NCI-H146 treated with DMSO at 0.1 percent for 48 hours (cell line): ENCODE measurements at regions not wholly inside any gene's neighbourhood (a gene's known extent, or its start where the extent isn't known, plus 50 kb on each side); places are given as distances from the start of the nearest gene placed in this dataset.
"Not testable (repeated sequence)": the region's sequence is repeated elsewhere in the genome, so short reads cannot be mapped to it uniquely, and the experiment has no call there.

Experiments
- DNase-seq: peaks from one replicate; lab custom pipeline; 2025; ENCODE audit not compliant: unreplicated experiment; lab: John Stamatoyannopoulos, UW

DNA sequence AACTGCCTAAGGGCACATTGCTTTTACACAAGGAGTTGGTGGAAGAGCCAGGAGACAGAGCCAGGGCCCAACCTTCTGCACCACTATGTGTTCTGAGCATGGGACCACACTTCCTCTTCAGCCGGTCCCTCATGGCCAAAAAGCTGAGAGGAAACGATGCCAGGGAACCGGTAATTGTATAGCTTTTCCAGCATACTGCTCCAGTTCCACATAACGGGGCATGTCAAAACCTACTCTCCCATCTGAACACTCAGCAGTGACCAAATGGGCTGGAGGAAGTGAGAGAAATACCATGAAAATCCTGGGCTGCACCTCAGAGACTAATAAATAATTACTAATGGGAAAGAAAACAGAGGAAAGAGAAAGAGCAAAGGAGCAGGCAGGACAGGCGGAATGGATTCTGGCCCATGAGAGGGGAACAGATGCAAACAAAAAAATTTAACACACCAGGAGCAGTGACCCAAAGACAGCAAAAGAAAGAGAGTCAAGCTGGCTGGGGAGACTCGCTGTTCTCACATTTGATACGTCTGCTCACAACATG, 52.0 kb upstream of the BMP2 start:
- DNase-seq, result no peak

- no peak for DNase-seq
These were observed 53.2 kb upstream of the BMP2 start for GRCh38 chr20:6714279-6714711.

DNA sequence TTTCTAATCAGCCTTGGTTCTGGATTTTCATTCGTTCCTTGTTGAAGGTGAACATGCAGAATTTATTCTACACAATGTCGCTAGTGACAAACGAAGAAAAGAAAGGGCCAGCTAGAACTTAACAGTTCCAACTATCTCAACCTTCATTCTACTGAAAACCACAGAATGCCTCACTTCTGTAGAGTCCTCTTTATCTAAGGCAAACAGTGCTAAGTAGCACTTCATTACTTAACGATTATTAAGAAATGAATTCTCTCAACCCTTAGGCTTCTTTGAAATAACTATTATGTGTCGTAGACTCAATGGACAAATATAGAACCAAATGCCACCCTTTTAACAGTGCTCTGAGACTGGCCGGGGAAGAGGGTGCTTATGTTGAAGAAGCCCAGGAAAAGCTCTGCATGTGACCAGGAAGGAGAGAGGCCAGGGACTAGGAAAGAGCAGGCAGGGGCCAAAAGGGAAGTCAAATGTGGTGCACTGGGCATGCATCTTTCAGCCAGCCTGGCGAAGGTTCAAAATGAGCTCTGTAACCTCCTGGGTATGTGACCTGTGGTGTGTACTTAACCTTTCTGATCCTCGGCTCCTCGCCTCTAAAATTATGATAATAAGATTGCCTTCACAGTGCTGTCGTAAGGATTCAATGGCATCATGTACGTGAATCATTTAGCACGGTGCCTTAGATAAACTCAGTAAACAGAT, 55.4 kb upstream of the BMP2 start:
- DNase-seq, result no peak

DNA sequence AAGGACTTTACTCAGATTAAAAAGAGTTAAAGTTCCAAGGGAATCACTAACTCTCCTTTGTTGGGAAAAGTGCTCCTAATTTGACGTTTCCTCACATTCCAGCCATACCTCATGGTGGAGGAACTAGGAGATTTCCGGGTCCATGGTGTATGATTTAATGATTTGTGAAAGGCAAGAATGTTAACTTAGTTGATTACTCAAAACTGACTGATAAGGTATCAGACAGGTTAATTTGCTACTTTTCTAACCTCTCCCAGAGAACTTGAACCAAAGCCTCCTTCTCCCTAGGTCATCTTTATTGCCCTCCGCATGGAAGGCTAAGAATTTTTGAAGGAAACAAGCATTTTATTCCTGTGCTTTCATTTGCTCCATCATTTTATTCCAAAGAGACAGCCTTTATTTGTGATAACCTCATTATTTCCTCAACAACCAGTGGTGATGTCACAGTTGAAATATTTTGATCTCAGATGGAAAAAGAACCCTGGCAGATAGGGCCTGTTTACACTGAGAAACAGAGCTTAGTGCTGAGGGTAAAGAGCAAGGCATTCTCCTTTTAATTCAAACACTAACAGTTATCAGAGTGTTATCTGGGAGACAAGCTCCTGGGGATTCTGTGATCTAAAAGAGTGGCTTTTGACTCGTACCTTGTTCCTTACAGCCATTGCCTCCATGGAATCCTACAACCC, 57.4 kb upstream of the BMP2 start:
- no peak for DNase-seq

DNA sequence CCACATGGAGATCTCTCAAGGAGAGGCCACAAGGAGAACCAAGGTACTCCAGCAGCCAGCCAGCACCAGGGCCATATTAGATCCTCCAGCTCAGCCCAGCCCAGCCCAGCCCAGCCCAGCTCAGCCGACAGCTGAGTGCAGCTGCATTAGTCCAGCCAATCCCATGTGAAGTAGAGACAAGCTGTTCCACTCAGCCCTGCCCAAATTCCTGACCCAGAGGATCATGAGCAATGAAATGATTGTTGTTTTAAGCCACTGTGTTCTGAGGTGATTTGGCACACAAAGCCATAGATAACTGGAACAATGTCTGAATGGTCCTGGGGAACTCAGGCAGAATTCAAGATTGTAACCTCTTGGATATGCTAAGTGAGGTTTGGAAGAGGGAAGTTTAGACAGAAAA, 59.5 kb upstream of the BMP2 start:
- no peak for DNase-seq

GRCh38 chr20:6707321-6707831, 60.1 kb upstream of the BMP2 start:
- DNase-seq, result no peak

GRCh38 chr20:6705926-6706548, 61.4 kb upstream of the BMP2 start:
- no peak for DNase-seq

DNA sequence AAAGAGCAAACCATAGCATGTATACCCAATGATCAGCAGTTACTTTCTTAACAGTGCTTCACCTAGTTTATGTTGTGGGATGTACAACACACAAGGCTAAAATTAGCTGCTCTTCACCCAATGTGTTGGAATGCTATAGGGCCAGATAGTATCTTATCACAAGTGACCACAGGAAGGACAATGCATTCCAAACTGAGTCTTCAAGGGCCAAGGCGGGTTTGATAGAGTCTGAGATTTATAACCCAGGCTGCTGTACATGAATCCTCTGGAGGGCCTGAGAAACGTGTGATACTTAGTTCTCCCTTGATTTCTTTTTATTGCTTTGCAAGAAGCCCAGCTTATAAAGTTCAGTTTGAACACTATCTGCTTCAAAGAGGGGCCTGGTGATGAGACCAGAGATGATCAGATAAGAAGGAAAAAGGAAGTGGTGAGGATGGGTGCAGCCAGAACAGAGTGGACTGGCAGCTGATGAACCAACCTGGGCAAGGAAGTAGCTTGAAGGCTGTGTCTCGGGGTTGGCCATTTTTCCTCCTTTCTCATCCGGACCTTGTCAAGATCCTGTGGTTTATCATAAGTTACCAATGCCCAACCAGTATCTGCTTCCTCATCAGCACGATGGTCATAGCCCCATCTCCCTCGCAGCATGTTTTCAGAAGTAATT, 62.2 kb upstream of the BMP2 start:
- DNase-seq, result no peak

- DNase-seq, result no peak
These were observed 63.2 kb upstream of the BMP2 start for GRCh38 chr20:6704132-6704861.

DNA sequence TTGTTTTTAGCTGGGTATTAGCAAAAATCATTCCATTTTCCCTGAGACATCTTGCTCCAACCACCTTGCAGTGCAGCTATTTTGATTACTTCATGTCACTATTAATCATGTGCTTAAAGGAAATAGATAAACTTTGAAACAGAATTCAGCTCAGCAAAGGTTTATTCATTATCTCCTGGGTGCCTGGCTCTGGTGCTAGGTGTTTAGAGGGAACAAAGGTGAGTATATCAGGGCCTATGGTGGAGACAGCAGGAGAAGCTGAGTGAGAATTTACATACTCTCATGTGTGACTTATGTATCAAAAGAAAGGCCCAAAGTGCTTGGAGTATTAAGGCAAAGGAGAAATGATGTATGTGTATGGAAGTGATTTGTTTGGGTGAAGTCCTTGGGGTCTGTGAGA, 63.8 kb upstream of the BMP2 start:
- no peak for DNase-seq

GRCh38 chr20:6703047-6703446, 64.4 kb upstream of the BMP2 start:
- DNase-seq, result no peak

DNA sequence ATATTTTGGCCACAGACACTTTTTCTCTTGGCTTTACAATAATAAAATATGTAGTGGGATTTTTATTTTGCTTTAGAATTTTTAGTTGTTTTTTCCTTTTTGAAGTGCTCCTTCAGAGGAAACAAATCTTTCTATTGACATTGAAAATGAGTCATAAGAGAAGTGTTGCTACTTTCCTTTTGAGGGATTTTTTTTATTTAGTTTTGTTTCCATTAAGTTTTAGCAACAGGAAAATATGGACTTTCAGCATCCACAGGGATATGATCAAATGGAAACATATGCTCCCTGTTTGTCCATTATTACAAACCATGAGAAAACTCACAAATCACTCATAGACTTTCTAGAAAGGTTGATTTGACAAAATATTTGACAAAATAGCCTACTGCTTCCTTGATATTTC, 65.3 kb upstream of the BMP2 start:
- DNase-seq, result no peak

GRCh38 chr20:6700563-6701329, 66.7 kb upstream of the BMP2 start:
- DNase-seq, result no peak

GRCh38 chr20:6699921-6700562, 67.4 kb upstream of the BMP2 start:
- no peak for DNase-seq

DNA sequence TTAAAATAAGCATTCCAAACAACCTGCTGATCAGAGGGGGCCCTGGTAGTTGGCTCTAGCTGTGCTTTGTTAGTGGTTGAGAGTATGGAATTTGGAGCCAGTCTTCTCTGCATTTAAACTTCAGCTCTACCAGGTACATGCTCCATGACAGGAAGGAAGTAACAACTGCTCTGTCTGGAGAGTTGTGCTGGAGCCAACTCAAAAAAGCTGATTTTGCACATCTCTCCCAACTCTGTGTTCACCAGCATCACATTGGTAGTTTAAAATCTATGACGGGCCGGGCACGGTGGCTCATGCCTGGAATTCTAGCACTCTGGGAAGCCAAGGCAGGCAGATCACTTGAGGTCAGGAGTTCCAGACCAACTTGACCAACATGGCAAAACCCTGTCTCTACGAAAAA, 68.8 kb upstream of the BMP2 start:
- no peak for DNase-seq

DNA sequence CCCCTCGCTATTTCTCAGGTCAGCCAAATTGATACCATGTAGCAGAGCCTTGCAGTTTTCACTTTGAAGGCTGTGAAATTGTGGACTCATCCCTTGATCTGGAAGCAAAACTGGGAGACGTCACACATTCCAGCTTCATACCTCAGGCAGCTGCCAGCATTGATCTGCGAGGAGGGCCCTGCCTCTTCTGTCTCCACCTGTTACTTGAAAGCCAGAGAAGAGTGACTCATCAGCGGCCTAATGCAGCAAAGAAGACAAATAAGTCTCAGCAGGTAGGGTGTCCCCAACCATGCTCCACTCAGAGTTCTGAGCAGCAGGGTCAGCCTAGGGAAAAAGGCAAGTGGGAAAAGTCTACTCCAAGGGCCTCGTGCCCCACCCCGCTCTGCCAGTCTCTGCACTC, 69.4 kb upstream of the BMP2 start:
- DNase-seq, result peak; percentile 18

- no peak for DNase-seq
These were observed 70.1 kb upstream of the BMP2 start for GRCh38 chr20:6697228-6697972.

GRCh38 chr20:6696001-6696400, 71.5 kb upstream of the BMP2 start:
- no peak for DNase-seq

DNA sequence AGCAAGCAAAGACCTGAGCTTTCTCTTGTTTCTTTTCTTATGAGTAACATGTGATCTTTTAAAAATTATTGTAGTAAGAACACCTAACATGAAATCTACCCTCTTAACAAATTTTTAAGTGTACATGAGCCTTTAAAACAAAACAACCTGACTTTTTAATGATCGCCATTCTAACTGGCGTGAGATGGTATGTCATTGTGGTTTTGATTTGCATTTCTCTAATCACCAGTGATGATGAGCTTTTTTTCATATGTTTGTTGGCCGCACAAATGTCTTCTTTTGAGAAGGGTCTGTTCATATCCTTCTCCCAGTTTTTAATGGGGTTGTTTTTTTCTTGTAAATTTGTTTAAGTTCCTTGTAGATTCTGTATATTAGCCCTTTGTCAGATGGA, 73.7 kb upstream of the BMP2 start:
- DNase-seq, result not testable (repeated sequence)
